Stimulated activated effector memory CD8-positive, alpha-beta T cell treated with anti-CD3 and anti-CD28 coated beads, Interleukin-12 subunit alpha, Interleukin-12 subunit beta, amount 100 ng/mL, for 72 hours (primary cell): ENCODE measurements at regions not wholly inside any gene's neighbourhood (a gene's known extent, or its start where the extent isn't known, plus 50 kb on each side); places are given as distances from the start of the nearest gene placed in this dataset.

Experiments used
- ATAC-seq: fragments of 150-1000 bp; cut with Tn5 transposase; 2 replicates; pipeline ENCODE4 v1.10.0; 2021
- DNase-seq, 2 donors: peaks; one replicate each; pipeline ENCODE4 v3.0.0; 2021 to 2022; ENCODE audit warnings: low spot score in 2 of 2
- H3K27ac Mint-ChIP-seq: one replicate; pipeline ENCODE4 v1.8.0; 2022; ENCODE audit warnings: mild to moderate bottlenecking, mixed read lengths
- H3K36me3 Mint-ChIP-seq: one replicate; pipeline ENCODE4 v1.8.0; 2022; ENCODE audit warnings: mild to moderate bottlenecking, mixed read lengths
- H3K4me1 Mint-ChIP-seq: one replicate; pipeline ENCODE4 v1.8.0; 2022; ENCODE audit warnings: mixed read lengths
- H3K4me3 Mint-ChIP-seq: one replicate; pipeline ENCODE4 v1.8.0; 2022; ENCODE audit warnings: mild to moderate bottlenecking, mixed read lengths
- H3K9me3 Mint-ChIP-seq: one replicate; pipeline ENCODE4 v1.8.0; 2022; ENCODE audit warnings: mixed read lengths

DNA sequence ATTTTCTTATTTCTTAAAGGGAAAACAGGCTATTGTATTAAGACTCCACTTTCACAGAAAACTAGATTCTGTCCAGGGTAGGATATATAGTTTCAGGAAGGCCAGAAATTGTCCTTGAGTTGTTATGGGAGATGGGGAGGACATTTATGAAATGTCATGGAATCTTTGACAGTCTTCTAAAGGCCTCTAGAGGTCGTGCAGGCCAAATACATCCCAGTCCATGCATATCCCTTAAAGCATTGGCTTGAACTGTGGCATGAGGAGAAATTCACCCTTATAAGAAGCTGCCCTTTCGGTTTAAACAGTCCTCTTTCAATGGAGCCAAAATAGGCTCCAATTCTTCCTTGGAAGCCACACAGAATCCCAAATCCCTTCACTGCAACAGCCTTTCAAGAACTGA lies 183.6 kb upstream of the NOCT start:
- Mint-ChIP-seq H3K27ac (no peak overlapping the region), H3K36me3 (no peaks in the 10 kb centered on the region), H3K4me1 (no peaks in the 10 kb centered on the region), H3K4me3 (no peak overlapping the region), H3K9me3 (no peaks in the 10 kb centered on the region)
- no peak for DNase-seq
- no peak for ATAC-seq

DNA sequence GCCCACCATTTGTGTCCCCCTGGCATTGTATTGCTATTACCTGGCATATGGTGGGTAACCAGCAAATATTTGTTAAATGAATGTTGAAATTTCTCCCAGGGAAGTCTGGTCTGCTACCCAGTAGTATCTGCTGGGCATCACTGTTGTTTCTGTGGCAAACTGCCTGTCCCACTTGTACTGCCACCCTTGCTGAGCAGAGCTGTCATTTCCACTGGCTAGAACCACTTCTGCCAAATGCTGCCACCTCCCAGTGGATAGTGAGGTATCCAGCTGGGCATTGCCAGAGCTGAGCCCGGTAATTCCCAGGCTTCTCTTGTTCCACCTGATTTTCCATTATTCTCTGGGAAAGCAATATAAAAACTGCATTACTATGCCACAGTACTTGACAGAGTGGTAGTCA lies 186.7 kb upstream of the NOCT start:
- no peaks in the 10 kb centered on the region for H3K36me3 Mint-ChIP-seq
- no peaks in the 10 kb centered on the region for H3K9me3 Mint-ChIP-seq
- H3K4me3 Mint-ChIP-seq: no peak overlapping the region

DNA sequence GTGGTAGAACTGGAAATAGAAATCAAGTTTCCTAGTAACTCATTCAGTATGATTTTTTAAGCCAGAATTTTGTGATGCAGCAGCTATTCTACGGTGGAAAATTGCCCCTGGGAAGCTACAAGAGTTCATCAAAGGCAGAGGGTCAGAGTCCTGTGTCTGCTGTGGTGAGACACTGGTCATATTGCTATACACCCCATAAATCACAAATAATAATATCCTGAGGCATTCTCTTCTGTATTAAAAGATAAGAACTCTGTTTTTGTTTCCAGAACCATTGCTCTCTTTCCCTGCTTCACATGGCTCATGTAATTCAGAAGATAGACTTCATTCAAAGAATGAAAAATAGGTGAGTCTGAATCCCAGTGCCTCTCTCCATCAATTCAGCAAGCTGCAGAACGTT lies 188.8 kb upstream of the NOCT start:
- no peak overlapping the region for H3K4me3 Mint-ChIP-seq
- no peak for DNase-seq
- H3K36me3 Mint-ChIP-seq: no peaks in the 10 kb centered on the region
- H3K4me1 Mint-ChIP-seq: no peaks in the 10 kb centered on the region
- no peak overlapping the region for H3K27ac Mint-ChIP-seq
- no peak for ATAC-seq
- H3K9me3 Mint-ChIP-seq: no peaks in the 10 kb centered on the region

More for the DNA sequence above, 186.7 kb upstream of the NOCT start:
- DNase-seq (no peak), ATAC-seq (no peak)
- Mint-ChIP-seq H3K4me1 (no peaks in the 10 kb centered on the region), H3K27ac (no peak overlapping the region)

DNA sequence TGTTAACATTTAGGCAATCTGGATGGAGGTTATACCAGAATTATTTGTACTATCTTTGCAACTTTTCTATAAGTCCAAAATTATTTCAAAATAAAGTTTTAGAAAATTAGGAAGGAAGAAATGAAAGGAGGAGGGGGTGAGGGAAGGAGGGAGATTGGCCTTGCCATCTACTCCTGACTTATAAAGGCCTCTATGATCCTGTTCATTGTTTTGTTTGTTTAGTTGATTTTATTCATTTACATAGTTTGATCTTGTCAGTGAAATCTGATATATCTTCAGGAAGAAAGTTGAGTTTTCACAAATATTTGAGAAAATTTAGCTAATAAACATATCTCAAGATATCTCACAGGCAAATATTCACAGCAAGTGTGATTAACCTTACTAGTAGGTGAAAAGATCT lies 189.3 kb upstream of the NOCT start:
- Mint-ChIP-seq H3K27ac (no peak overlapping the region), H3K36me3 (no peaks in the 10 kb centered on the region), H3K9me3 (no peaks in the 10 kb centered on the region), H3K4me3 (no peak overlapping the region), H3K4me1 (no peaks in the 10 kb centered on the region)
- no peak for ATAC-seq
- no peak for DNase-seq

DNA sequence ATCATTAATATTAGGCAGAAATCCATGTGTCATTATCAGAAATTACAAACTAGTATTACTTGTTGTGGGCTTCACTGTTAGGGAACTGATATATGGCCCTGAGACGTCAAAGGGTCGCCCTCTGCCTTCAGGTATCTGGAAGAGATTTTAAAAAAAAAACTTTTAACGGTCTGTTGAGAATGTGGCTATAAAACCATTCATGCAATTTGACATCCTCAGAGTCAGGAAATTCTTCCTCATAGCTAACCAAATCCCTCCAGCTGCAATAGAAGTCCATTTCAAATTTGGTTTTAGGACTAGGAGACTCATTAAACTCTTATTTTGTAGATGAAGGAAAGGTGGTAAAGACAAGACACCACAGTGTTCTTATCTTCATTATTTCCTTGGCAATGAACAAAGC lies 194.2 kb upstream of the NOCT start:
- DNase-seq: no peak
- Mint-ChIP-seq H3K4me1 (no peaks in the 10 kb centered on the region), H3K36me3 (no peaks in the 10 kb centered on the region), H3K9me3 (no peaks in the 10 kb centered on the region), H3K4me3 (no peak overlapping the region), H3K27ac (no peak overlapping the region)
- ATAC-seq: no peak

DNA sequence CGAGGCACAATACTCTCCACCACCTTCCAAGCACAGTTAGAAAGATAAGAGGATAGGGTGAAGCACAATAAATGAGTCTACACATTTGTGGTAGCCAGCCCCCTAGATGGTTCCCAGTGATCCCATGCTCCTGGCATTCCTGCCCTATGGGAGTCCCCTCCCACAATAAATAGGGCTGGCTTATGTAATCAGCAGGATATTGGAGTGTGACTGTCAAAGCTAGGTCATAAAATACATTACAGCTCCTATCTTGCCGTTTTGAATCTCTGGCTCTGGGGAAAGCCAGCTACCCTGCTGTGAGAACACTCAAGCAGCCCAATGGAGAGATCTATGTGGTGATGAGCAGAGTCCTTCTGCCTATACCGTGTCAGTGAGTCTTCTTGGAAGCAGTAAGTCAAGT lies 198.7 kb upstream of the NOCT start:
- H3K4me3 Mint-ChIP-seq: no peak overlapping the region
- H3K4me1 Mint-ChIP-seq: no peaks in the 10 kb centered on the region
- ATAC-seq (no peak), DNase-seq (no peak)
- no peaks in the 10 kb centered on the region for H3K36me3 Mint-ChIP-seq
- H3K27ac Mint-ChIP-seq: no peak overlapping the region
- no peaks in the 10 kb centered on the region for H3K9me3 Mint-ChIP-seq

DNA sequence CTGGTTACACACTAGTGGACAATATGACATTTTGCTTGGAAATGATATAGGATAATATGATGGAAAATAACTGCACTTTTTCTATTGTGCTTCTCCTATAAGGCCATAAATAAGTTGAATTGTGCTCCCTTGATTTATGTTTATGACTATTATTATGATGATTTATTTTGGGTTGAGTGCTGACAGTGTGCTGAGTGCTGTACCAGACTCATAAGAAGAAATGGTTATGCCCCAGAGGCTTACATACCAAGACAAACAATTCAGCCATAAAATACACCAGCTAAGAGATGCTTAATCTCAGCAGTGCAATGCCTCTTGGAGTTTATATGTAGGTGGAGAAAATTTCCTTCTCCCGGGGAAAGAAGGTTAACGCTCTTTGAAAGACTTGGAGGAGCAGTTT lies 199.8 kb upstream of the NOCT start:
- no peak overlapping the region for H3K27ac Mint-ChIP-seq
- no peaks in the 10 kb centered on the region for H3K9me3 Mint-ChIP-seq
- DNase-seq (no peak), ATAC-seq (no peak)
- H3K36me3 Mint-ChIP-seq: no peaks in the 10 kb centered on the region
- H3K4me1 Mint-ChIP-seq: no peaks in the 10 kb centered on the region
- H3K4me3 Mint-ChIP-seq: no peak overlapping the region

DNA sequence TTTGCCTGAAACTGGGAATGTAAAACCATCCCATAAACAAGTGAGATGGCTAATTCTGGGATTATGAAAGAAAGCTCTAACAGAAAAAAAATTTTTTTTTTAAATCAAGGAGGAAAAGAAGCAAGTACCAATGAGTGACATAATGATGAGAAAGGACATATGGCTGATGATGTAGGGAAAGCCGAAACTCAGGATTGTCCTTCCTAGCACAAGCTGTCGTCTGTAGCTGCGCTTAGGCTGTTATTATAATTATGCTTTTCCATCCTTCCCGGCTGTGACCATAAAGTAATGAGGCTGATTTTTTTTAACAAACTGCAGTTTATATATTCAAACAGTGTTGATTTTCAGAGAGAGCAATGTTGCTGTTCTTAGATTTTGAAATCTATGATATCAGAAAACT lies 209.8 kb upstream of the NOCT start:
- no peak overlapping the region for H3K27ac Mint-ChIP-seq
- H3K4me1 Mint-ChIP-seq: no peaks in the 10 kb centered on the region
- no peaks in the 10 kb centered on the region for H3K36me3 Mint-ChIP-seq
- DNase-seq (no peak), ATAC-seq (no peak)
- H3K9me3 Mint-ChIP-seq: no peaks in the 10 kb centered on the region
- H3K4me3 Mint-ChIP-seq: no peak overlapping the region

DNA sequence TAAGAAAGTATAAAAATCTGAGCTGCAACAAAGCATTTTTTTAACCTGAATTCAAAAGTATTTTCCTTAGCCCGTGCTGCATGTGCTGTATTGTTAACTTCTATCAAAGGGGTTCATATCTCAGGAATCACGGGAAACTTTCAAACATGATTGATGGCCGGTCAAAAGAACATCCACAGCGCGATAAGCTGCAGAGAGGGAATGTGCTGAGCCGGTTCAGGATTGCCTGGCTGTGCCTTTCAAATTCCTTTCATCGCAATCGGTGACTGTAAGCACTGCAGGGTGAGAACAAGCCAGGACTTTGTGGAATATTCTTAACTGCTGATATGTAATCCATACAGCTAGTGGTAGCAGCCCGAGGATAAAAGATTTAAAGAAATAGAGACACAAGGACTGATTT lies 210.9 kb upstream of the NOCT start:
- ATAC-seq (no peak), DNase-seq (no peak)
- Mint-ChIP-seq H3K36me3 (no peaks in the 10 kb centered on the region), H3K27ac (no peak overlapping the region), H3K4me3 (no peak overlapping the region), H3K4me1 (no peaks in the 10 kb centered on the region), H3K9me3 (no peaks in the 10 kb centered on the region)

DNA sequence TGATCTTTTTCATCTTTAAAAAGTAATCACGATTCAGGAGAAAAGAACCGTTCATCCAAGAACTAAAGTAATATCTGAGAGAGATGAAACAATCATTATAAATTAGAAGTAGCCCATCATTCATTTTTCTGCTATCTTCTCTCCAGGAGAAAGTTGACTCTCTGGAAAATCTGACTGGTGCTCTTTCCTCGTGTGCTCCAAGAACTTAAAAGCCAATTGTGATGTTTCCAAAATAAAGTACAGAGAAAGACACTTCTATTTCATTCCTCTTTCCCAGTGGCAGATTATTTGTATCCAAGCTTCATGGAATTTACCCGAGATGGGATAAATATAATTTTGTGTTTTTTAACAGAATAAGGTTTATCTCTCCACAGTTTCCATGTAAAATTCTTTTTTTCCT lies 212.5 kb upstream of the NOCT start:
- H3K4me1 Mint-ChIP-seq: no peaks in the 10 kb centered on the region
- no peak for DNase-seq
- H3K9me3 Mint-ChIP-seq: no peaks in the 10 kb centered on the region
- ATAC-seq: no peak
- H3K4me3 Mint-ChIP-seq: no peak overlapping the region
- no peaks in the 10 kb centered on the region for H3K36me3 Mint-ChIP-seq
- no peak overlapping the region for H3K27ac Mint-ChIP-seq

DNA sequence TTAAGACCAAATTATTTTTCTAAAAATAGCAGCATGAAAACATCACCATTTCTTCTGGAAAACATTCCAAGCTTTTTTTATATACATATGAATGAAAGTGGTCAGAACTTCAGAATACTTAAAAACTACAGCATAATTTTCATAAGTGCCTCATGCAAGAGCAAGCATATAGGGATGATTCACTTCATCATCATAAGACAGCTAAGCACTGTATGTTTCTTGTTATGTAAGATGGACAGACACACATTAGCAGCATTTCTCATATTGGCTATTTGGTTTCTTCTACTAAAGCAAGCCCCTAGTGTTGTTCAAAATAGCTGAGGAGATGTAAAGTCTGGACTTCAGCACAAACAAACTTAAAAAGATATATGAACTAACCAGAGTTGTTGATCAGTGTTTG lies 213.1 kb upstream of the NOCT start:
- no peaks in the 10 kb centered on the region for H3K36me3 Mint-ChIP-seq
- H3K4me1 Mint-ChIP-seq: no peaks in the 10 kb centered on the region
- H3K27ac Mint-ChIP-seq: no peak overlapping the region
- ATAC-seq (no peak), DNase-seq (no peak)
- H3K4me3 Mint-ChIP-seq: no peak overlapping the region
- no peaks in the 10 kb centered on the region for H3K9me3 Mint-ChIP-seq

DNA sequence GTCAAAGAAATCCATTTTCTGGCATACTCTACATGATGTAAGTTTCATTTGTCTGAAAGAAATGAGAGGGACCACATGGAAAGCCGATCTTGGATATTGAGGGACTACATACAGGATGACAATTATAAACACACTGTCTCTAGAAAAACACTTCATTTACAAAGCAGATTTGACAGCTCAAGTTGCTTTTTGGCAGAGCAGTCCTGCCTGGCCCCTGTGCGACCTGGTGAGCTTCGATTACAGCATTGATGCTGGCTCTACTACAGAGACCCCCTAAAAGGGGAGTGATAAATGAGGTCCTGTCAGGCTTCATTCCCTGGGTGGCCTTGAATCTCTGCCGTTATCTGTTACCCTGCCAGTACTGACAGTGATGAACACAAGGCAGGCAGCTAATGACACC lies 215.2 kb upstream of the NOCT start:
- no peak overlapping the region for H3K27ac Mint-ChIP-seq
- DNase-seq (no peak), ATAC-seq (no peak)
- no peaks in the 10 kb centered on the region for H3K4me1 Mint-ChIP-seq
- no peak overlapping the region for H3K4me3 Mint-ChIP-seq
- H3K36me3 Mint-ChIP-seq: no peaks in the 10 kb centered on the region
- H3K9me3 Mint-ChIP-seq: no peaks in the 10 kb centered on the region

DNA sequence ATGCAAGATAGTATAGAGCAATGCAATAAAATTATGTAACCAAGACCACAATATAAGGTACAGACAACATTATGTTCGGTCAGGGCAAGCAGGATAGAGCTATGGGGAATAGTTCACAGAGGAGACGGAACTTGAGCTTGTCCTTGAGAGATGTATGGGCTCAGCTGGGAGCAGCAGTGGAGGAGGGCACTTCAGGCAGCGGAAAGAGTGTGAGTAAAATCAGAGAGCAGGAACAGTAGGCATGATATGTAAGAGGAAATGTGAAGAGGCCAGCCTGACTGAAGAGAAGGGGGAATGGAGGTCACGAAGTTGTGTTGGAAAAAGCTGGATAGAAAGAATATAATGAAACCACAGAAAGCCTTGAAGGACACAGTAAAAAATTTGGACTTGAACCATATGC lies 217.2 kb upstream of the NOCT start:
- peaks cover under 1% of the 10 kb centered on the region for H3K9me3 Mint-ChIP-seq
- DNase-seq (no peak), ATAC-seq (no peak)
- no peaks in the 10 kb centered on the region for H3K36me3 Mint-ChIP-seq
- no peak overlapping the region for H3K4me3 Mint-ChIP-seq
- H3K27ac Mint-ChIP-seq: no peak overlapping the region
- H3K4me1 Mint-ChIP-seq: no peaks in the 10 kb centered on the region

DNA sequence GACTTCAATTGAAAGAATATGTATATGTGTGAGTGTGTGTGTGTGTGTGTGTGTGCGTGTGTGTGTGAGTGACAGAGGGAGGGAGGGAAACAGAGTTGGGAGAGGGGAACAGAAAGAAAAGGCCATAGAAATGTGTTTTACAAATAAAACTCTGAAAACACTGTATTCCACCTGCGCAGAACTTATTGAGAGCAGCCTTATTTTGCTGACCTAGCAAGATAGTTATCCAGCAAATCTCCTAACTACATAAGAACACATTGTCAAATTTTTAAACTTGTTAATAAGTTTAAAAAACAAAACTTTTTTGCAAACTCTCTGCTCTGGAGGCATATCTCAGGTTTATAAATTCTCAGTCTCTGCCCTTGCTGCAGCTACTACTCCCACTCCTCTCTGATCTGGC lies 217.9 kb upstream of the NOCT start:
- Mint-ChIP-seq H3K4me3 (no peak overlapping the region), H3K9me3 (peaks cover 3% of the 10 kb centered on the region), H3K36me3 (no peaks in the 10 kb centered on the region), H3K4me1 (no peaks in the 10 kb centered on the region), H3K27ac (no peak overlapping the region)
- no peak for DNase-seq
- ATAC-seq: no peak

DNA sequence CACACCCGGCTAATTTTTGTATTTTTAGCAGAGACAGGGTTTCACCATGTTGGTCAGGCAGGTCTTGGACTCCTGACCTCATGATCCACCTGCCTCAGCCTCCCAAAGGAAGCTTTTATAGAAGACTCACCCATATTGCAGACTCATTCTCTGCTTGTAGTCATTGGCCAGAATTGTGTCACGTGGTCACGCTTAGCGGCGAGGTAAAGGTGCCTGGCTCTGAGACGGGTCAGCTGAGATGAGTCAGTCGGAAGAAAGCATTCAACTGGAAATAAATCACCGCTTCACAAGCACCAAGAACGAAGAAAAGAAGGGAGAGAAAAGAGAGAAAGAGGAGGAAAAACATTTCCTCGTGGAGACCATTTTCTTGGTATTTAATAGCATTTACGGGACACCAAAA lies 218.8 kb upstream of the NOCT start:
- Mint-ChIP-seq H3K4me3 (no peak overlapping the region), H3K27ac (no peak overlapping the region), H3K4me1 (no peaks in the 10 kb centered on the region), H3K36me3 (no peaks in the 10 kb centered on the region), H3K9me3 (peaks cover 5% of the 10 kb centered on the region)
- no peak for ATAC-seq
- DNase-seq: no peak

DNA sequence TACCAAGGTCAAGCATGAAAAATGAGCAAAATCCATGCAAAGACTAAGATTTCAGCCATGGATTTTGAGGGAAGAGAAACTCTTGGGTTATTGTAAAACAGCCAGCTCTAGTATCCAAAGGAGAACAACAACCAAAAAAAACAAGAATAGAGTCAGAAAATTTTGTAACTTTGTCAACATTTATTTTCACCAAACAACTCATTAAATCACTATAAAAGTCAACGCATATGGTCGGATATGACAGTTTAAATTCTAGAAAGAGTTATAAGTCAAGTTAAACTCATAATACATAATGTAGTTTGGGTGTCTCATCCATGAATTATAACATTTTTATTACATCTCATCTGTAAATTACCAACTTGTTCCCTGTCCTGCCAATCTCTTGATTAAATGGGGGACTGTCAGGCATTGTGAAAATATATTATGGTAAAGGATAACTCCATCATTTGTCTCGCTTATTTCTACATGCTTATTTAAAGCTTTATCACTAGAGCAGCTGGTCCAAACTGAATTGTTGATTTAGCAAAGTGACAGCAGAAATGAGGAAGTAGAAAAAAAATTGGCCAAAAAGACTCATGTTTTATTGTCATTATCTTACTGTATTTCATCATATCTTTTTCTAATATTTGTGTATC lies 224.8 kb upstream of the NOCT start:
- H3K27ac Mint-ChIP-seq: no peak overlapping the region
- no peak for DNase-seq

DNA sequence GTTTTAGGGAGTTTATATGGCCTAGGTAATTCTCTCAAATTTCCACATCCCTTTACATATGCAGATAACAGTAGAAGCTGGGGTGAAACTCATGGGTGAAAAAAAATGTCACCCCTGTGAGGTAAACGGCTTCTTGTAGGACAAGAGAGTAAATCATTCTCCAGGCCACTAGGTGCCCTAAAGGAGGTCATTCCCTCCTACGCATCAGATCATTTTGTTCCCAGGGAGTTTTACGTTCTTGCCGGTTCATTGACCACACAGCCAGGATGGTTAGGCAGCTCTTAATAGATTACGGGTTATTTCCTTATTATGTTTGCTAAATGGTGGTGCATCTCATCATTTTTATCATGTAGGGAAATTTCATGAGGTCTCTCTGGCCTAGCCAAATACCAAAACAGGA lies 225.8 kb upstream of the NOCT start:
- Mint-ChIP-seq H3K27ac (no peak overlapping the region), H3K4me3 (no peak overlapping the region), H3K4me1 (no peaks in the 10 kb centered on the region), H3K9me3 (peaks cover 6% of the 10 kb centered on the region), H3K36me3 (no peaks in the 10 kb centered on the region)
- DNase-seq (no peak), ATAC-seq (no peak)

More for the DNA sequence above, 224.8 kb upstream of the NOCT start:
- Mint-ChIP-seq H3K4me3 (no peak overlapping the region), H3K36me3 (no peaks in the 10 kb centered on the region), H3K9me3 (peaks cover 6% of the 10 kb centered on the region), H3K4me1 (no peaks in the 10 kb centered on the region)
- no peak for ATAC-seq
